Upper lobe of left lung (tissue), 6 donors: ENCODE measurements at regions not wholly inside any gene's neighbourhood (a gene's known extent, or its start where the extent isn't known, plus 50 kb on each side); places are given as distances from the start of the nearest gene placed in this dataset.
"Not testable (repeated sequence)": the region's sequence is repeated elsewhere in the genome, so short reads cannot be mapped to it uniquely, and the experiment has no call there.

ENCODE experiments used
- ATAC-seq, 2 donors: fragments of 200-7000 bp; cut with Tn5 transposase; one replicate each; pipeline ENCODE4 v1.9.1; 2022; ENCODE audit warnings: mild to moderate bottlenecking in 2 of 2, moderate library complexity in 2 of 2; ENCODE audit not compliant: low FRiP score in 2 of 2
- DNase-seq, 2 donors: peaks; one replicate each; pipeline ENCODE4 v3.0.0-alpha.2; 2019 to 2020
- H3K27ac ChIP-seq, 4 donors: fragments of 200-600 bp; sonication (generic); one replicate each; pipeline ENCODE4 v1.5.1; 2016 to 2019
- H3K27me3 ChIP-seq, 4 donors: fragments of 200-600 bp; sonication (generic); one replicate each; pipeline ENCODE4 v1.5.1; 2017 to 2019
- H3K36me3 ChIP-seq, 4 donors: fragments of 200-600 bp; sonication (generic); one replicate each; pipeline ENCODE4 v1.5.1; 2016 to 2019
- H3K4me1 ChIP-seq, 4 donors: fragments of 200-600 bp; sonication (generic); one replicate each; pipeline ENCODE4 v1.5.1; 2018 to 2019
- H3K4me3 ChIP-seq, 4 donors: fragments of 200-600 bp; sonication (generic); one replicate each; pipeline ENCODE4 v1.5.1; 2017 to 2019; ENCODE audit warnings: mild to moderate bottlenecking in 2 of 4, moderate library complexity in 1 of 4
- H3K9me3 ChIP-seq, 4 donors: fragments of 200-600 bp; sonication (generic); one replicate each; pipeline ENCODE4 v1.5.1; 2018 to 2019
- WGBS, 2 donors: methylation state at CpG; one replicate each; pipeline ENCODE4 v1.1.5; 2017 to 2018; 5-methylcytosine and 5-hydroxymethylcytosine counted together
- donor health status: DM: no; HTN: no; CAD: no; lungs with moderate emphysema.
- donor health status: DM: no; HTN: yes; CAD: no; lungs with severe emphysema.

GRCh38 chrY:26167332-26167731 lies 545.4 kb downstream of the CDY1 start:
- not testable (repeated sequence) for DNase-seq, H3K27me3 ChIP-seq, H3K36me3 ChIP-seq, H3K9me3 ChIP-seq, H3K4me3 ChIP-seq, H3K4me1 ChIP-seq, ATAC-seq, H3K27ac ChIP-seq
- WGBS, 2 donors = no CpG with 5 or more reads among the region's 2 CpGs

DNA sequence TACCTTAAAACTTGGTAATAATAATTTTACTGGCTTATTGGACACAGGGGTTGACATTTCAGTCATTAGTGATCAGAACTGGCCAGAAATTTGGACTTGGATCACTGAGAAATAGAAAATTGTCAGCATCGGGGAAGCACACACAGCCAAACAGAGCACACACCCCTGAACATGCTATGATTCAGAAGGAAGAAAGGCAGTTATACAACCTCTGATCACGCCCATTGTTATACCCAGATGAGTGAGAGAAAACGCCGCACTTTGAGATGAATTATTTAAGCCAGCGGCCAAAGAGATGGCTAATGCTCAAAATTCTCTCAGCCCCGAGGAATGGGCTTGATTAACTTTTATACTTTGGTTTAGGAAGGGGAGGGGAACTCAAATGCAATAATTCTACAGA lies 557.4 kb downstream of the CDY1 start:
- not testable (repeated sequence) for H3K27me3 ChIP-seq, H3K36me3 ChIP-seq, DNase-seq, H3K27ac ChIP-seq, H3K9me3 ChIP-seq, H3K4me1 ChIP-seq, ATAC-seq, H3K4me3 ChIP-seq
- no CpG with 5 or more reads among the region's 6 CpGs for WGBS, 2 donors

GRCh38 chrY:26224974-26225373 lies 603.1 kb downstream of the CDY1 start:
- H3K27me3 ChIP-seq = not testable (repeated sequence)

GRCh38 chrY:26225468-26225867 lies 603.6 kb downstream of the CDY1 start:
- H3K36me3 ChIP-seq, H3K9me3 ChIP-seq, H3K27ac ChIP-seq, H3K4me1 ChIP-seq, DNase-seq, H3K4me3 ChIP-seq, ATAC-seq, H3K27me3 ChIP-seq: not testable (repeated sequence)
- WGBS, 2 donors = no CpG with 5 or more reads among the region's 1 CpG

More at GRCh38 chrY:26224974-26225373, 603.1 kb downstream of the CDY1 start:
- ATAC-seq, H3K36me3 ChIP-seq, DNase-seq, H3K9me3 ChIP-seq, H3K4me3 ChIP-seq, H3K4me1 ChIP-seq, H3K27ac ChIP-seq: not testable (repeated sequence)
- no CpG with 5 or more reads among the region's 1 CpG for WGBS, 2 donors

- not testable (repeated sequence) for H3K27me3 ChIP-seq, DNase-seq, H3K36me3 ChIP-seq, H3K4me1 ChIP-seq, ATAC-seq, H3K4me3 ChIP-seq, H3K27ac ChIP-seq, H3K9me3 ChIP-seq
- no CpG with 5 or more reads among the region's 5 CpGs for WGBS, 2 donors
These were observed 619.0 kb downstream of the CDY1 start for GRCh38 chrY:26240944-26241343.

DNA sequence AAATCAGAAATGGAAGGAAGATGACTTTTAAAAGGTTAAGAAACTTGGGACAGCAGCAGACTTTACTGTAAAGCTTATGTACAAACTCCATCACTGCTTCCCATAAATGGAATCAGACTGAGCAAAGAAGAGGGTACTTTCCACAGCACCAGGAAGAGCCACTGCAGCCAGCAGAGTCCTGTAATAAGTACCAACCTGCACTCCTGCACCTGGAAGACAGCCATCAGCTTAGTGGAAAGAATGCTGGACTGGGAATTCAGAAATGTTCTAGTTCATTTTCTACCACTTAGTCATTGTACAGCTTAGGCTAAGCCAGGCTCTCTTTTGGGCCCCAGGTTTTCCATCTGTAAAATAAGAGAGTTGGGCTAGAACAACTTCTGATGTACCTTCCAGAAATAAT lies 632.3 kb downstream of the CDY1 start:
- H3K27me3 ChIP-seq, ATAC-seq, H3K4me1 ChIP-seq, H3K4me3 ChIP-seq, H3K27ac ChIP-seq, H3K9me3 ChIP-seq, H3K36me3 ChIP-seq, DNase-seq: not testable (repeated sequence)

GRCh38 chrY:26265449-26265848 lies 643.5 kb downstream of the CDY1 start:
- not testable (repeated sequence) for H3K4me3 ChIP-seq, H3K36me3 ChIP-seq, H3K27me3 ChIP-seq, H3K4me1 ChIP-seq, DNase-seq, H3K9me3 ChIP-seq, H3K27ac ChIP-seq, ATAC-seq
- WGBS, 2 donors = no CpG with 5 or more reads among the region's 3 CpGs

DNA sequence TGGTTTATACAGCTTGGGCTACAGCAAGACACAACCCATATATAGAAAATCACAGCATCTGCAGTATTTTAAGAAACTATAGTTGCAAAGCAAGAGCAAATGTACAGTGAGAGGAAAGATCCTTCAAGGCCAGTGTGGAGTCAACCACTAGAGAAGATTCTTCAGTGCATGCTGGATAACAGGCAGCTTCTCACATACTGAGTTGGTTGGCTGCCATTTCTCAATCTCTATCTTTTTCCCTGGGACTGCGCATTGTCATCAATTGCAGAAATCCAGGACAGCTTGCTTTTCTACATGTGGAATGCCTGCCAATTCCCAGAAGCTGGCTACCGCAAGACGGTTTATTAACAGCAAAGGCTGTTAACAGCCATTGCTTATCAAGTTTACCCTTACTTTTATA lies 646.5 kb downstream of the CDY1 start:
- H3K4me1 ChIP-seq, H3K36me3 ChIP-seq, H3K27ac ChIP-seq, H3K4me3 ChIP-seq, H3K27me3 ChIP-seq, DNase-seq, H3K9me3 ChIP-seq, ATAC-seq: not testable (repeated sequence)
- WGBS, 2 donors = no CpG with 5 or more reads among the region's 3 CpGs

DNA sequence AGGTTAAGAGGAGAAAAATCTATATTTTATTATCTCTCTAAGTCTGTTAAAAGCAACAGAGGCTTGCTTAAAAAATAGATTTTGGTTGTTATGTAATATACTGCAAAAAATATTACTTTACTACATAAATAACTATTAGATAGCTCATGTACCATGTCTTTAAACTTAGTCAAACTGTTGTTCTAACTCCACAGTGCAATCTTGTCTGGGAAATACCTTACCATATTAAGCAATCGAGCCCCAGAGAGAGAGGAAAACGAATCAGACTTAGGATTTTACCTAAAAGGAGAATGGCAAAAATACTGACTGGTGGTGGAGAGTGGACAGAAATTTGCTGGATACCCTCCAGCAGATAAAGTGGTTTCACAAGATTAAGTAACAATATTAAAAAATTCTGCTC lies 647.0 kb downstream of the CDY1 start:
- not testable (repeated sequence) for H3K4me3 ChIP-seq, H3K4me1 ChIP-seq, H3K27ac ChIP-seq, ATAC-seq, H3K36me3 ChIP-seq, H3K9me3 ChIP-seq, H3K27me3 ChIP-seq, DNase-seq
- no CpG with 5 or more reads among the region's 2 CpGs for WGBS, 2 donors

DNA sequence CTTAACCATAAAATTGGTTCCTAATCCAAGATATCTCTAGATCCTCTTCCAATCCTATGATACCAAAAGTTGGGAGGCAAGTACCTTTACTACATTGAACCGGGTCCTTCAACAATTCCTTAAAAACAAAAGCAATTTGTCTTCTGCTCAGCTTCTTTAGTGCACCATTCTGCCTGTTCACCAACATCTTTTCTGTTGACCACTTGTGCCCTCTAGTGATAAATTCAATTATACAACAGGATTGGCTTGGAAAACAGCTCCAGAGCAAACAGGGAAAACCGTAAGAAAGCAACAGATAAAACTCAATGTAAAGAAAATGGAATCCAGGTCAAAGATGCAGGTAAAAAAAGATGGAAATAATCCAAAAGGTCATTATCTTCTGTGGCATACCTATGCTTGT lies 651.2 kb downstream of the CDY1 start:
- WGBS, 2 donors = no CpG with 5 or more reads among the region's 2 CpGs
- DNase-seq, ATAC-seq, H3K27me3 ChIP-seq, H3K4me1 ChIP-seq, H3K4me3 ChIP-seq, H3K9me3 ChIP-seq, H3K27ac ChIP-seq, H3K36me3 ChIP-seq: not testable (repeated sequence)

DNA sequence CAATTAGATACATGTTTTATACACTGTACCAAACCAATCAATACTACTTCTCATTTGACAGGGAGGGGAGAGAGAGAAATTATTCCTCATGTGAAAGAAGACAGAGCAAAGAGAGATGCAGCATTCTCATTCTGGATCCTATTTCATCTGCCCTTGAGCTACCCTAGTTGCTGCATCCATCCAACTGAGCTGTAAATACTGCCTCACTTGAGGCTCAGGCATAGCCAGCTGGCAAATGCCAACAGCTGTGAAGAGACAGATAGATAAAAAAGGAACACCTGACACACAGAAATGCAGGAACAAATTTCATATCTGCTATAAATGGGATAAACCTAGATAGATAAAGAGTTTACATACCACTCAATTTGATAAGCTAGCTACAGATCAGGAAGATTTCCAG lies 684.1 kb downstream of the CDY1 start:
- not testable (repeated sequence) for H3K27ac ChIP-seq, H3K36me3 ChIP-seq, H3K9me3 ChIP-seq, DNase-seq, H3K4me3 ChIP-seq, H3K4me1 ChIP-seq, H3K27me3 ChIP-seq, ATAC-seq

DNA sequence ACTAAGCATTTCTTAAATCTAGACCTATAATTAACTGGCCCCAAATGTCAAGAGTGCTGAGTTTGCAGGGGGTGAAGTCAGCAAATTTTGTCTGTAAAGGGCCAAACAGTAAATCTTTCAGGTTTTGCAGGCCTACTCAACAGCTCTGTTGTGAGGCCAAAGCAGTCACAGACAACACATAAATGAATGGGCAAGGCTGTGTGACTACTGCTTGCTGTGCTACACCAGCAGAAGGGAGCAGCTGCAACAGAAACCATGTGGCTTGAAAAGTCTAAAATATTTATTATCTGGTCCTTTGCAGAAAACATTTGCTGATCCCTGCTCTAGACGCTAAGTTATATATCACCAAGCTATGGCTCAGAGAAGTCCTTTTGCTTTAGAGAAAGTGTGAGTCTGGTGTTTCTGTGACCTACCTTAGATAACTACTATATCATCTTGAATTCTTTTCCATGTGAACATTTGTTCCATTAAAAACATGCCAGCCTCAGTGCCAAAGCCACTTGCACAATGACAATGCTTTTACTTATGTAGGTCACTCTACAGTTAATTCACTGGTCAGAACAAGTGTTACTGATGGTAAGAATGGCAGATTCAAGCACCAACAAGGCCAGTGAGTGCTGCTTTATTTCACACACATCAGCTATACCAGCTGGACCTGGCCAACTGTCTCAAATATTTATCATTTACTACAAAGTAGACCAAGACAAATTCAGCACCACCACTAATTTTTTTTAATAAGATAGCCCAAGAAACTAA lies 684.9 kb downstream of the CDY1 start:
- not testable (repeated sequence) for H3K4me1 ChIP-seq, H3K27ac ChIP-seq, H3K36me3 ChIP-seq, H3K27me3 ChIP-seq, H3K4me3 ChIP-seq, H3K9me3 ChIP-seq, DNase-seq, ATAC-seq
- WGBS, 2 donors = no CpG with 5 or more reads among the region's 1 CpG

GRCh38 chrY:26308308-26308707 lies 686.4 kb downstream of the CDY1 start:
- H3K4me3 ChIP-seq, H3K27me3 ChIP-seq, DNase-seq, H3K36me3 ChIP-seq, ATAC-seq, H3K4me1 ChIP-seq, H3K9me3 ChIP-seq, H3K27ac ChIP-seq: not testable (repeated sequence)
